ENCODE measurements at regions not wholly inside any gene's neighbourhood (a gene's known extent, or its start where the extent isn't known, plus 50 kb on each side); places are given as distances from the start of the nearest gene placed in this dataset.

DNA sequence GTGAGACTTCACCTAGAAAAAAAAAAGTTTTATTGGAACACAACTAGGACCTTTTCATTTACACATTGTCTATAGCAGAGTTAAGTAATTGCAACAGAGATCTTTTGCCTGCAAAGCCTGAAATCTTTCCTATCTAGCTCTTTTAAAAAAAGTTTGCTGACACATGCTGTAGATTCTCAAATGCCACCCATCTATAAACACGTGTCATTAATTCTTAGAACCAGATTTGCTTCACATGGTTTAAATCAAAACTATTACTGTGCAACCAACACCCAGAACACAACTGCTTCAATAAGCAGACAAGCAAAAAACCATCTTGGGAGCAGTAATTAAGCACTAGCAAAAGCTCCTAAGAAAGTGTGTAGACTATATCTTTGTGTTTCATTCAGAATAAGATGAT lies 55.0 kb downstream of the OXSM start:
- H3K27ac ChIP-seq: no peak overlapping the region
- TF ChIP-seq, protein P1, sequence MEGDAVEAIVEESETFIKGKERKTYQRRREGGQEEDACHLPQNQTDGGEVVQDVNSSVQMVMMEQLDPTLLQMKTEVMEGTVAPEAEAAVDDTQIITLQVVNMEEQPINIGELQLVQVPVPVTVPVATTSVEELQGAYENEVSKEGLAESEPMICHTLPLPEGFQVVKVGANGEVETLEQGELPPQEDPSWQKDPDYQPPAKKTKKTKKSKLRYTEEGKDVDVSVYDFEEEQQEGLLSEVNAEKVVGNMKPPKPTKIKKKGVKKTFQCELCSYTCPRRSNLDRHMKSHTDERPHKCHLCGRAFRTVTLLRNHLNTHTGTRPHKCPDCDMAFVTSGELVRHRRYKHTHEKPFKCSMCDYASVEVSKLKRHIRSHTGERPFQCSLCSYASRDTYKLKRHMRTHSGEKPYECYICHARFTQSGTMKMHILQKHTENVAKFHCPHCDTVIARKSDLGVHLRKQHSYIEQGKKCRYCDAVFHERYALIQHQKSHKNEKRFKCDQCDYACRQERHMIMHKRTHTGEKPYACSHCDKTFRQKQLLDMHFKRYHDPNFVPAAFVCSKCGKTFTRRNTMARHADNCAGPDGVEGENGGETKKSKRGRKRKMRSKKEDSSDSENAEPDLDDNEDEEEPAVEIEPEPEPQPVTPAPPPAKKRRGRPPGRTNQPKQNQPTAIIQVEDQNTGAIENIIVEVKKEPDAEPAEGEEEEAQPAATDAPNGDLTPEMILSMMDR (conservative IDR thresholded peaks at IDR 0.05): no peak

DNA sequence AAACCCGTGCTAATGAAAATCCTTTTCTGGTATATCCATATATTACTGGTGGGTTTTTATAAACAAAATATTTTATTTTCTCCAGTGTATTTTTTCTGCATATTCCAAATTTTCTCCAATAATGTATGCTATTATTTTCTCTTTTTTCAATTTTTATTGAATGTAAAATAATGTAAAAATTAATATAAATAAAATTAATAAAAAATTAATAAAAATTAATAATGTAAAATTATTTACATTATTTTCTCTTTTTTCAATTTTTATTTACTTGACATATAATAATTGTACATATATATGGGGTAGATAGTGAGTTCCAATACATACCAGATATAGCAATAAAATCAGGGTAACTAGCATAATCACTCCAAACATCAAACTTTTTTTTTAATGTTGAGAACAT lies 56.4 kb downstream of the OXSM start:
- no peak overlapping the region for H3K27ac ChIP-seq
- TF ChIP-seq, protein P1 (conservative IDR thresholded peaks at IDR 0.05): no peak

GRCh38 chr3:25849091-25849490 lies 59.2 kb downstream of the OXSM start:
- H3K27ac ChIP-seq: peak overlapping the region; percentile 77
- TF ChIP-seq, protein P1 (conservative IDR thresholded peaks at IDR 0.05): no peak

- peak overlapping the region; percentile 77 for H3K27ac ChIP-seq
- TF ChIP-seq, protein P1 (conservative IDR thresholded peaks at IDR 0.05): no peak
Measured at GRCh38 chr3:25849641-25850385, 59.9 kb downstream of the OXSM start.

- H3K27ac ChIP-seq: peak overlapping the region; percentile 6; the same call in 1 of the 2 replicates
Measured at GRCh38 chr3:25851693-25852259, 61.9 kb downstream of the OXSM start.

GRCh38 chr3:25854214-25854613 lies 64.3 kb downstream of the OXSM start:
- H3K27ac ChIP-seq: peak overlapping the region; percentile 77
- TF ChIP-seq, protein P1 (conservative IDR thresholded peaks at IDR 0.05): no peak

- H3K27ac ChIP-seq: peak overlapping the region; percentile 77
- TF ChIP-seq, protein P1 (conservative IDR thresholded peaks at IDR 0.05): no peak
Measured at GRCh38 chr3:25854635-25855034, 64.7 kb downstream of the OXSM start.

DNA sequence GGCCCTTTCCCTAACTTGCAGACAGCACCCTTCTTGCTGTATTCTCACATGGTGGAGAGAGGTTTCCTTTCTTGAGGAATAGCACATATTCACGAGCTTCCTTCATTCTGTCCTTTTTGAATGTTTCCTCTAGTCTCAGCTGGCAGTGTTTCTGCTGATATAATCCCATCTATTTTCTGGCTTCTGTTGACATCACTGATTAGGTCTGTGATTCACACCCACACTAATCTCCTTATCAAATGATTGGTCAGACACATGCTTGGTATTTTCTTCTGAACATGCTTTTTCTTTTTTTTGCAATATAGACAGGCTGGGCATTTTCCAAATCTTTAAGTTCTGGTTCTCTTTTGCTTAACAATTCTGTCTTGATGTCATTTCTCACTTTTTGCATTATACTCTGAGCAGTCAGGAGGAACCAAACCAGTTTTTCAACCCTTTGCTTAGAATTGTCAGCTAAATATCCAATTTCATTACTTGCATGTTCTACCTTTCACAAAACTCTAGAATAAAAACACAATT lies 65.4 kb downstream of the OXSM start:
- peak overlapping the region; percentile 77 for H3K27ac ChIP-seq
- TF ChIP-seq, protein P1 (conservative IDR thresholded peaks at IDR 0.05): no peak

All from VCaP (cell line).